Rectal smooth muscle tissue (tissue), 1 donor: ENCODE measurements at regions not wholly inside any gene's neighbourhood (a gene's known extent, or its start where the extent isn't known, plus 50 kb on each side); places are given as distances from the start of the nearest gene placed in this dataset.

Experiments used
- H3K27ac ChIP-seq: one replicate; pipeline ENCODE4 v1.7.0; 2013; ENCODE audit warnings: low read depth, low read length, inconsistent platforms
- H3K27me3 ChIP-seq: one replicate; pipeline ENCODE4 v1.7.0; 2013; ENCODE audit warnings: low read length; ENCODE audit not compliant: control insufficient read depth, insufficient read depth
- H3K36me3 ChIP-seq: one replicate; pipeline ENCODE4 v1.7.0; 2013; ENCODE audit warnings: low read length; ENCODE audit not compliant: control insufficient read depth, insufficient read depth
- H3K4me1 ChIP-seq: one replicate; pipeline ENCODE4 v1.7.0; 2013; ENCODE audit warnings: low read length; ENCODE audit not compliant: control insufficient read depth, insufficient read depth
- H3K4me3 ChIP-seq: one replicate; pipeline ENCODE4 v1.7.0; 2013; ENCODE audit warnings: low read length
- H3K9ac ChIP-seq: one replicate; pipeline ENCODE4 v1.7.0; 2013; ENCODE audit warnings: low read length

DNA sequence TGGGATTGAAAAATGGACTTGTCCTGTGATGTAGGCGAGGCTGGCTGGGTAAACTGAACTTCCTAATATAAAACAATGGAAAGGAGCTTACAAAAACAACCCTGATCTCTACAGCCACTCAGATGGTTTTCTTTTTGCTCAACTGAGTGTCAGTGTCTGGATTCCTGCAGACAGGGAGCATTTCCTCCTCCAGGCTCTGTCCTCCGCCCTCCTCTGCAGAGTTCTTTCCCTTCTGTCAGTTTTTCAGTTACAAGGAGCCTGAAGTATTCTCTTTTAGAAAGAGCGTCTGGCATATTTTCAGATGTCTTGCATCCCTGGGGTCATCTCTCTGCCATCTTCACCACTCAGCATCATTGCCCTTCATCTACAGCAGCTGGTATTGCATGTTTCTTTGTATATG, 50.0 kb upstream of the PITRM1 start:
- Histone ChIP-seq H3K36me3 (no peaks in the 10 kb centered on the region), H3K27me3 (no peaks in the 10 kb centered on the region), H3K4me3 (no peak overlapping the region), H3K4me1 (peaks cover 8% of the 10 kb centered on the region), H3K9ac (no peak overlapping the region), H3K27ac (no peak overlapping the region)
